H7 (cell line): ENCODE measurements at regions not wholly inside any gene's neighbourhood (a gene's known extent, or its start where the extent isn't known, plus 50 kb on each side); places are given as distances from the start of the nearest gene placed in this dataset.

Source experiments
- DNase-seq: peaks from one replicate; pipeline ENCODE4 v3.0.0; 2012
- H3K27me3 ChIP-seq: 2 replicates; pipeline ENCODE4 v1.6.0; 2011; ENCODE audit warnings: mild to moderate bottlenecking, low read length; ENCODE audit not compliant: control insufficient read depth, insufficient read depth
- H3K36me3 ChIP-seq: replicated peaks from 2 replicates; pipeline ENCODE4 v1.5.1; 2011; ENCODE audit warnings: low read length; ENCODE audit not compliant: control insufficient read depth, insufficient read depth
- H3K4me3 ChIP-seq: 2 replicates; pipeline ENCODE4 v1.5.1; 2011; ENCODE audit warnings: low read depth, mild to moderate bottlenecking, control low read depth, low read length, moderate library complexity; ENCODE audit not compliant: insufficient read depth

DNA sequence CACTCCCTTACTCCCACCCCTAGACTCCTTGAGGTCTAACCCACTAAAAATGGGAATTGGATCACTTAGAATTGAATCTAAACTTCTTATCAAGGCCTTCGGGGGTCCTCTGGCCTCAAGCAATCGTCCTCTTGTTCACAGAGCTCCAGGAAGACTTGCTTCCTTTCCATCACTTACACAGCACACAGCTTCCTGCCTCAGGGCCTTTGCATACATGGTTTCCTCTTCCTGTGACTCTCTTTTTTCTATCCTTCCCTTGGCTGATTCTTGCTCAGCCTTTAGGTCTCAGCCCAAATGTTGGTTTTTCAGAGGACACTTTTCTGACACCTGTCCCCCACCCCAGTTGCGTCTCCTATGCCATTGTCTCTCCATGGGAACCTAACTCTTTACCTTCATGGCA is 50.0 kb upstream of the ALDH1B1 start:
- Histone ChIP-seq H3K36me3 (no peaks in the 10 kb centered on the region), H3K4me3 (no peak overlapping the region), H3K27me3 (peaks cover 2% of the 10 kb centered on the region; the same call in 1 of the 2 replicates)
- no peak for DNase-seq

DNA sequence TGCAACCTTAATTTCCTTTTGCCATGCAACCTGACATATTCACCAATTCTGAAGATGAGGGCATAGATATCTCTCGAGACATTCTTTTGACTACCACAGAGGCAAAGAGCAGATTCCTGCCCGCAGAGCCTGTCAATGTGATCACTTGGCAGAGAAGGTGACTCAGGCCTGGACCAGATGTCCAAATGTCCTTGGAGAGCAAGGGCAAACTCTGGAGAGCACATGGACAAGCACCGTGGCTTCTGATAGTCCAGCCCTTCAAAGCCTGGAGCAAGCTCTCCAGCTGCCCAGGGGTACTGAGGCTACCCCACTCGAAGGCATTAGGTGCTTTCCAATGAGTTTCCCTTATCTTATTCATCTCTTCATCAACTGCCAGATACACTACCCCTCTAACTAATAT is 50.4 kb upstream of the ALDH1B1 start:
- Histone ChIP-seq H3K27me3 (peaks cover under 1% of the 10 kb centered on the region; the same call in 1 of the 2 replicates), H3K36me3 (no peaks in the 10 kb centered on the region), H3K4me3 (no peak overlapping the region)
- DNase-seq = no peak

DNA sequence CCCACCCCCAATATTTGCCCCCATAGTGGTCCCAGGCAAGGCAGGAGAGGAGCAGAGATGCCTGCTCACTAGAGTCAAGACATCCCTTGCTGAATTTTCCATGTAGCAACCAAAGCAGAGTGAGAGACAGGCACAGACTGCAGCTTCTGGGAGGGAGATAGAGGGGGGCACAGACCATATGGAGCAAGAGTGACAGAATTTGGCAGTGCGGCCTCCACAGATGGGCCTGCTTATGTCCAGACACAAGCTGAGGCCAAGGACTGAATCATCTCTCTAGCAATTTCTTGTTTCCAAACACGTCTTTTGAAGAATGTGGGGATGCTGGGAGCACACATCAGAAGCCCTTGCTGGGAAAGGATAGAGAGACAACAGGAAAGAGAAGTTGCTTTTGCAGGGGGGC is 53.0 kb upstream of the ALDH1B1 start:
- no peak overlapping the region for H3K4me3 ChIP-seq
- DNase-seq = no peak
- H3K27me3 ChIP-seq = no peaks in the 10 kb centered on the region; the same call in 1 of the 2 replicates
- no peaks in the 10 kb centered on the region for H3K36me3 ChIP-seq

DNA sequence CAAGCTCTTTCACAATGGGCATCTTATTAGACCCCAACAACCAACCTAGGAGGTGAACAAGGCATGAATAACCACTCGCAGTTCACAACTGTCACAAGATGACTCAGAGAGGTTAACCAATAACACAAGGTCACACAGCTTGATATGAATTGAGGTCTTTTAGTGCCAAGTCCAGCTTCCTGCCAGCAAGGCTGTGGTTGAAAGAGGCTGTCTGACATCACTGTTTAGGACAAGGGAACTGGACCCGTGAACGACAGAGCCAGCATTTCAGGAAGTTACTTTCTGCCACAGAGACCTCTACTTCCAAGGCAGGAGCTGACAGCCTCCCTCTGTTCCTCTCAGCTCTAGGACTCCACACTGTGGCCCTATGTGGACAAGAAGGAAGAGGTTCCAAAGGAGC is 53.4 kb upstream of the ALDH1B1 start:
- no peak for DNase-seq
- Histone ChIP-seq H3K4me3 (no peak overlapping the region), H3K27me3 (no peaks in the 10 kb centered on the region; the same call in 1 of the 2 replicates), H3K36me3 (no peaks in the 10 kb centered on the region)

DNA sequence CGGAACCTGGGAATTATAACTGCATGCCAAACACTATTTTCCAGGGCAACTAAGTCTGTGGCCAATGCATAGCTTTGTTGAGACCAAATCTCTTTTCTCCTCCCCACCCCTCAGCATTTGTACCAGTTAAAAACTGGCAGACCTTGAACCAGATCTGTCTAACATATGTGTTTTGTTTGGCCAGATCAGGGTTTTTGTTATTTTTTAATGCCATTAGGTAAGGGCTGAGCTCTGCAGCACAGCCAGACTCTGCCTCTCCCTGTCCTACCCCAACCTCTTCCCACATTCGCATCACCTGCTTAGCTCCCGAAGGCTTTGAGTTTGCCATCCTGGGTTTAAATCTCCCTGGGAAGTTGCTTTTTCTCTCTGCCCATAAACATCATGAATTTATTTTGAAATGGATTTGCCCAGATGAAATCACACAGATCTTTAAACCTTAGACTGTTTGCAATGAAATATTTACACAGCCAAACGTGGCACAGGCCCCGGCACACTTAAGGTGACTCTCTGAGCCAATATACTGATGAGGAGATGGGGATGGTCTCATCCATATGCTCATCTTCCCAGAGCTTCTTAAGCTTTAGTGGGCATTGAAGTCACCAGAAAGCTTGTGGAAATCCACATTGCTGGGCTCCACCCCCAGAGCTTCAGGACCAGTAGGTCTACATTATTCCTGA is 54.0 kb upstream of the ALDH1B1 start:
- no peaks in the 10 kb centered on the region for H3K36me3 ChIP-seq
- no peaks in the 10 kb centered on the region; the same call in 1 of the 2 replicates for H3K27me3 ChIP-seq
- no peak for DNase-seq
- no peak overlapping the region for H3K4me3 ChIP-seq

DNA sequence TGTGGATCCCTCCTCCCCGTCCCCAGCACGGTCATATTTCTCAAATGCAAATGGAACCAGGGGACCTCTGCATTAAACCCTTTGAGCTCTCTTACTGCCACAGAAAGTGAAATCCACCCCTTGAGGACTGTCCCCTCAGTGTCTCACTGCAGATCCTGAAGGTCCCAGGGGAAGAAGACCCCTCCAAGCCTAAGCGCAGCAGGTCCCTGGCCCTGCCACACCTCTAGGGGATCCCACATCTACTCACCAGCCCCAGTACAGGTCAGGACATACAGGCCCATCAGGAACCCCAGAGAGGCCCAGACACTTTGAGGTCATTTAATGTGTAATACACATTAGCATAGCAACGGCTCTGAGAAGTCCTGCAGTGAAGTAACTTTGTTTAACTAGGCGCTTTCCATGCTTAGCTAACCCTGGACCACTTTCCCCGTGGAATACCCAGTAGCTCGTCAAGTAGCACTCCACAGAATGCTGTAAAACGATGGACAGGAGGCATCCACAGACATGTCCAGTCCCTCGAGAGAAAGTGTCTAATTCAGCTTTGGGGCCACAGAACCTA is 54.7 kb upstream of the ALDH1B1 start:
- Histone ChIP-seq H3K36me3 (no peaks in the 10 kb centered on the region), H3K27me3 (no peaks in the 10 kb centered on the region; the same call in 1 of the 2 replicates), H3K4me3 (no peak overlapping the region)
- DNase-seq = no peak

DNA sequence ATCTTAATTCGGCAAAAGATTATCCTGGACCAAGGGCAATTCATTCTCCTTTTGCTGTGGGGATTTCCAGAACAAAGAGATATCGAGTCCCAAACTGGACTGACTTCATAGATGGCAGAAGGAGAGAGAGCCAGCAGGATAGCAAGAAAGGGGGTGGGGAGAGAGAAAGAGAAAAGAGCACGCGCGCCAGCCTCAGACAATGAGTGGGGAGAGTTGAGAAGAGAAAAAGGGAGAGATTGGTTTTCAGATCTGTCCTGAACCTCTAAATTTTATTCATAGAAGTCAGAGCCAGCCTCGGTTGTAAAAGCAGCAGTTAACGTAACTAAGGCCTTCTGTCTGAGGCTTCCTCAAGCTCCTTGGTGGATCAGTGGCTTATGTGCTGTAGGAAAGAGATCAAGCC is 55.3 kb upstream of the ALDH1B1 start:
- Histone ChIP-seq H3K36me3 (no peaks in the 10 kb centered on the region), H3K4me3 (no peak overlapping the region)
- DNase-seq = no peak

DNA sequence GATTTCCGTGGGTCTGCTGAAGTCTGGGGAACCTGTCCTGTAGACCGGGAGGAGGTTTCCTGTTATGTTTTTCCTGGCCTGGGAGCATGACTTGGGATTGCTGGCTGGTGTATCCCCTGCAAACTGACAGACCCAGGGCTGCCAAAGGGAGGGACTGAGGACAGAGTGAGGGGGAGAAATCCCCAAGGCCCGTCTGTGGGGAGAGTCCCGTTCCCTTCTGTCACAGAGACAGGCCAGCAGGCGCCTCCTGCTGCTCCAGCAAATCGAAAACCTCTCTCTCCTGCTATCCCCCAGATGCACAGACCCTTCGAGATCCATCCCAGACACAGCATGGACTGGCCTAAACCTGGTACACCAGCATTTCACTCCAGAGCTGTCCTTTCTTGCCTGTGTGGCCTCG is 56.2 kb upstream of the ALDH1B1 start:
- H3K27me3 ChIP-seq = no peaks in the 10 kb centered on the region; the same call in 1 of the 2 replicates
- no peak for DNase-seq

More for the DNA sequence above, 55.3 kb upstream of the ALDH1B1 start:
- no peaks in the 10 kb centered on the region; the same call in 1 of the 2 replicates for H3K27me3 ChIP-seq

DNA sequence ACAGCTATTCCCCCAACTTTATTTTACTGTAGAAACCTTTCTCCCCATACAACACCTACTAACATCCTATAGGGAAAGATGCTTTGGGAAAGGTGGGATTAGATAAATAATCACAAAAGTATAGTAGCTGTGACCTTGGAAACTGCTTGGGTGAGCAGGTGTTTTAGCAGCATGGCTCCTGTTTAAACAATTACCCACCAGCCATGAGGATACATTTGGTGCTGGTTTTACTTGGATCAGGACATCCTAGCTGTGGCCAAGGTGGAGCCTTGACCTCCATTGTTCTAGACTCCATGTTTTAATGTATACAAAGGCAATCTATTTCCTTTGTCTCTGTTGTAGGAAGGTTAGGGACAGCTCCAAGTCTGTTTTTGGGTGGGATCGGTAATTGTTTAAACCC is 56.8 kb upstream of the ALDH1B1 start:
- no peak for DNase-seq
- no peaks in the 10 kb centered on the region for H3K36me3 ChIP-seq
- no peak overlapping the region for H3K4me3 ChIP-seq
- no peaks in the 10 kb centered on the region; the same call in 1 of the 2 replicates for H3K27me3 ChIP-seq

More for the DNA sequence above, 56.2 kb upstream of the ALDH1B1 start:
- H3K4me3 ChIP-seq = no peak overlapping the region
- no peaks in the 10 kb centered on the region for H3K36me3 ChIP-seq

DNA sequence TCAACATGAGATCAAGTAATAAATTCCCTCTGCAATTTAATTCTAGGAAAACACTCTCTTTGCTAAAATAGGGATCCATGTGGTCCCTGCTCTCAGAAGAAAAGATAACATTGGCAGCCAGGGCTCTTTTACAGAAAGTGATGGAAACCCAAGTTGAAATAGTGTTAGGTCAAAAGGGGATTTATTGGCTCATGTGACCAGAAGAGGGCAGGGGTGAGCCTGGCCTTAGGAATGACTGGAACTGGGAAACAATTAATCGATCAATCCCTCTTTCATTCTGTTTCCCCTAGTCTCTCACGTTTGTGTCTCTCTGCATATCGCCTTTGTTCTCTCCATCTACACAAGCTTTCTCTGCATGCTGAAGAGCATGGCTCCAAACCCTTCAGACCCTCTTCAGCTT is 58.3 kb upstream of the ALDH1B1 start:
- Histone ChIP-seq H3K4me3 (no peak overlapping the region), H3K27me3 (no peaks in the 10 kb centered on the region; the same call in 1 of the 2 replicates), H3K36me3 (no peaks in the 10 kb centered on the region)
- peak; percentile 69 for DNase-seq

DNA sequence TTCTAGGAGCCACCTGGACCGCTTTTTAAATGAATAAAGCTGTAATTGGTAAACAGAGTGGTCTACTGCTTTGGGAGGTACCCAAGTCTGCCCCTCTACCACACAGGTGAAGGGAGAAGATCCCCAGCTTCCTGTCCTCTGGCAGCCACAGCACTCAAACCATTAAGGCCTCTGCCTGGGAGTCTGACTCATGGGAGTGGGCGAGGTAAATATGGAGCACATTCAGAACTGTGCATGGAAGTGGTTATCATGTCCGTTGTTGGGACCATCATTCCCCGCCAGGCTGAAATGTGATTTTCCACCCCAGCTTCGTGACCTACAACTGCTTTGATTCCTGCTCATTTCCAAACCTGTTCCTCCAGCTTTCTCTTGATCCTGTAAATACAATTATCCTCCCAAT is 59.5 kb upstream of the ALDH1B1 start:
- Histone ChIP-seq H3K36me3 (no peaks in the 10 kb centered on the region), H3K27me3 (no peaks in the 10 kb centered on the region; the same call in 1 of the 2 replicates), H3K4me3 (no peak overlapping the region)
- DNase-seq = no peak

DNA sequence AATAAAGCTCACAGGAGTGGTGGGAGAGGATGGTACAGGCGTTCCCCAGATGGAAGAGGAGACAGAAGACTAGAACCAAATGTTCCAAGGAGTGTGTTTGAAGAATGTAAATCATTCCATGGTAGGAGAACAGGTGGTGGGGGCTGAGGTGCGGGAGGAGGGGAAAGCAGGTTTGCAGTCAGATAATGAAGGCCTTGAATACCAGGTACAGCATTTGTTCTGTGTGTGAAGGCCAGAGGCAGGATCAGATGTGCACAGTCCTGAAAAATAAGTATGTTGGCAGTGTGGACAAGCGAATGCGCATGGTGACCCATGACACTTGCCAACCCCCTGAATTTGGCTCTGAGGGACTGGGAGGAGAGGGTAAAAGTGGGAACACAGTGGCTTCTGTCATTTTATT is 59.9 kb upstream of the ALDH1B1 start:
- Histone ChIP-seq H3K4me3 (no peak overlapping the region), H3K36me3 (no peaks in the 10 kb centered on the region), H3K27me3 (no peaks in the 10 kb centered on the region; the same call in 1 of the 2 replicates)
- DNase-seq = no peak

DNA sequence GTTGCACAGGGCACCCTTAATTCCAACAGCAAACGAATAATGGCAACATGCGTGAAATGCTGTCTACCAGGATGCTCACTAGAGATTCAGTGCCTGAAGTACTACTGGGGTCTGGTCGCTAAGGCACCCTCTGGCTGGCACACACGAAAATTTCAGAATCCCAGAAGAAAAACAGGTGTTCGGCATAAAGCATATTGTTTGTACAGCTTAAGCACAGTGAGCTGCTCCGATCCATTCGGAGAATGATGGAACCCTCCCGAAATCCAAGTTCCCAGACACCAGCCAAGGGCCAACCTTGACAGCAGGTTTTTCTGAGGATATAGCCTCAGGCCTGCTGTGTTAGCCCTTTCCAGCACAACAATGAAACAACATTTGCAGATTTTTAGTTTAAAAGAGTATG is 61.4 kb upstream of the ALDH1B1 start:
- Histone ChIP-seq H3K27me3 (no peaks in the 10 kb centered on the region; the same call in 1 of the 2 replicates), H3K36me3 (no peaks in the 10 kb centered on the region)
- no peak for DNase-seq

DNA sequence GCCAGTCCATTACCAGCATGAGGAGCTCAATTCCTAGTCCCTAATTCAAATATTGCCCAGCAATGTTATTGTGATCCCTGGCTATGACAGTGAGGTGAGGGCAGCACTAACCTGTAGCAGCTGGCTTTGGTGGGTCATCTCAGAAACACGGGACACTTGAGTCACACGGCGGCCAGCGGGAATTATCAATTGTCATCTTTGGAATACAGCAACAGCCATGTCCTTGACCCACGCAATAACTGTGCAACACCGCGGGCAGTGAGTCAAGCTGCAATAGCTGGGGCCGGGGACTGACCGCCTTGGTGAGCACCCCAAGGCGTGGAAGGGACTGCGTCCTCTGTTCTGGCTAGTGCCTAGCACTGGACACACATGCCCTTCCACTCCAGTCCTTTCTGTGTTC is 62.5 kb upstream of the ALDH1B1 start:
- no peak overlapping the region for H3K4me3 ChIP-seq
- H3K36me3 ChIP-seq = no peaks in the 10 kb centered on the region
- no peak for DNase-seq
- no peaks in the 10 kb centered on the region for H3K27me3 ChIP-seq

More for the DNA sequence above, 61.4 kb upstream of the ALDH1B1 start:
- no peak overlapping the region for H3K4me3 ChIP-seq

DNA sequence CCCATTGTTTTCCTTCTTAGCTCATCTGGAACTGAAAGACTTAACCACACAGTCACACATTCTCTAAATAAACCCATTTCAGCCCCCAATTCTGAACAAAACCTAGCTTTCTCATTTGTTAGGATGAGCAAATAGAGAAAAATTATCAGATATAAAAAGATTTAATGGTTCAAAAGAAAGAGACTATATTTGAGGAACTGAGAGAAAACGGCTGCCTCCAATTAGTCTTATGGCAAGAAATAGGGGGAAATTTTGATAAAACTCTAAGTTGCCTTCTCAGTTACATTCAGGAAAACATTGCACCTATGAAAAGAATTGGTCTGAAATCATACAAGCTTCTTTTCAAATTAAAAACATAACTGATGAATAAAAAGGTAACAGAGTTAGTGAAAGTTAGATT is 63.7 kb upstream of the ALDH1B1 start:
- Histone ChIP-seq H3K4me3 (no peak overlapping the region), H3K27me3 (no peaks in the 10 kb centered on the region), H3K36me3 (no peaks in the 10 kb centered on the region)
- no peak for DNase-seq
